ENCODE measurements at regions not wholly inside any gene's neighbourhood (a gene's known extent, or its start where the extent isn't known, plus 50 kb on each side); places are given as distances from the start of the nearest gene placed in this dataset.

DNA sequence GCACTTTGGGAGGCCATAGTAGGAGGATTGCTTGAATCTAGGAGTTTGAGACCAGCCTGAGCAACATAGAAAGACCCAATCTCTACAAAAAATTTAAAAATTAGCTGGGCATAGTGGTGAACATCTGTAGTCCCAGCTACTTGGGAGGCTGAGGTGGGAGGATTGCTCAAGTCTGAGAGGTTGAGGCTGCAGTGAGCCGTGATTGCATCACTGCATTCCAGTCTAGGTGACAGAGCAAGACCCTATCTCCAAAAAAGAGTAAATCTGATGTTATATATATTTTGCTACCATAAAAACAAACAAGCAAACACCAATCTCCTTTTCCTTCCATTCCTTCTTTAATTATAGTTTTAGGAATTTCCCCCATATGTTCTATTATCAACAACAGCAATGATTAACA is 74.2 kb upstream of the RNU6-1 start:
- no peak for TF ChIP-seq CTCF (conservative IDR thresholded peaks at IDR 0.05; ENCODE audit: control insufficient read depth, insufficient read depth, low read depth, low read length)

GRCh38 chr15:67914537-67915460 is 75.0 kb upstream of the RNU6-1 start:
- no peak for DNase-seq (ENCODE audit: low read depth)
- no peak for TF ChIP-seq CTCF (conservative IDR thresholded peaks at IDR 0.05; ENCODE audit: control insufficient read depth, insufficient read depth, low read depth, low read length)
- H3K4me3 ChIP-seq (ENCODE audit: control insufficient read depth, low read depth, low read length), result no peak overlapping the region

More for the DNA sequence above, 74.2 kb upstream of the RNU6-1 start:
- no peak overlapping the region for H3K4me3 ChIP-seq (ENCODE audit: control insufficient read depth, low read depth, low read length)
- DNase-seq (ENCODE audit: low read depth), result no peak

DNA sequence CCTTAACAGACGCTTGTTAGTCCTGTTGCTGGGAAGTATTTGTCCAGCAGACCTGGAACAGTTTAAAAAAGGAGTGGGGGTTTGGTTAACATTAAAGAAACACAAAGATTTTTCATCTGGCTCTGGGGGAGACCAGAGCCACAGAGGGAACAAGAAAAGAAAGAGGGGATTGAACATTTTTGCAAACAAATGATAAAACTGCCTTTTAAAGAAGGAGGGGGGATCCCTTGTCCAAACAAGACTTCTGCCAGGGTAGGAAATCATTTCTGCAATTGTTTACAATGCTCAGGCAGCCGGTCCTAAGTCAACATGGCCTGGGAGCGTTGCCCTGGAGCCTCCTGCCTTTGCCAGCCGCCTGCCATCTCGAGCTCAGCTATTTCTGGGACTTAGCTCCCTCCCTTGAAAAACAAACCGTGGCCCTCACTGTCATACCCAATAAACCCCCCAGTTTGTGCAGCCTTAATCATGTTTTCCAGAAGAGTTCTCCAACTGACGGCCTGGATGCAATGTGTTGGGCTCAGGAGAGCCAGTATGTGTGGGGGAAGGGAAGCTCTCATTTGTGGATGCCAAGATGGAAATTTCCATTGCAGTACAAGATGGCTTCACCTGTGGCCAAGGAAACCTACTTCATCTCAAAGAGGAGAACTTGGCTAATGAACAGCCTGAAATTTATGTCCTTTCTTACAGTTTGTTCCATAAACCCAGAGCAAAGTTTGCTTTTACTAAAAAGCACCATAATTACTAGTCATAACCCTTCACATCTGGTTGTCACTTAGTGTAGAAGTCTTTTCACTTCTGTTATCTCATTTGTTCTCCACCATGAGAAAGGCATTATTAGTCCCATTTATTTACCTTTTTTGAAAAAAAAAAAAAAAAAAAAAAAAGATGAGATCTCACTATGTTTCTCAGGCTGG is 75.9 kb upstream of the RNU6-1 start:
- no peak for TF ChIP-seq CTCF (conservative IDR thresholded peaks at IDR 0.05; ENCODE audit: control insufficient read depth, insufficient read depth, low read depth, low read length)
- no peak overlapping the region for H3K4me3 ChIP-seq (ENCODE audit: control insufficient read depth, low read depth, low read length)
- DNase-seq (ENCODE audit: low read depth), result no peak

DNA sequence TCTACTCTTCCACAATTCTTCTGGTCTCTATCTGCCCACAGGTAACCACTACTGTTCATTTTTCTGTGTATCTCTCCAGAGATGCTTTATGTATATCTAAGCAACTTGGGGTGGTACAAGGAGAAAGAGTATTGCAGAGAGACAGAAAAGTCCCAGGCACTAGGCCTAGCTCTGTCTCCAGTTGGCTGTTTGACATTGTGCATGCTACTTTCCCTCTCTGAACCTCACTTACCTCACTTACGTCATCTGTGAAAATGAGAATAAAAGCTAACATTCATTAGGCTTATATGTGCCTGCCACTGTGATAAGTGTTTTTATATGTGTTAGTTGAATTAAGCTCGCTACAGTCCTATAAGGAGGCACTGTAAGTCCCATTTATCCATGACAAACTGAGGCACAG is 76.7 kb upstream of the RNU6-1 start:
- no peak for DNase-seq (ENCODE audit: low read depth)
- H3K4me3 ChIP-seq (ENCODE audit: control insufficient read depth, low read depth, low read length), result no peak overlapping the region
- no peak for TF ChIP-seq CTCF (conservative IDR thresholded peaks at IDR 0.05; ENCODE audit: control insufficient read depth, insufficient read depth, low read depth, low read length)

DNA sequence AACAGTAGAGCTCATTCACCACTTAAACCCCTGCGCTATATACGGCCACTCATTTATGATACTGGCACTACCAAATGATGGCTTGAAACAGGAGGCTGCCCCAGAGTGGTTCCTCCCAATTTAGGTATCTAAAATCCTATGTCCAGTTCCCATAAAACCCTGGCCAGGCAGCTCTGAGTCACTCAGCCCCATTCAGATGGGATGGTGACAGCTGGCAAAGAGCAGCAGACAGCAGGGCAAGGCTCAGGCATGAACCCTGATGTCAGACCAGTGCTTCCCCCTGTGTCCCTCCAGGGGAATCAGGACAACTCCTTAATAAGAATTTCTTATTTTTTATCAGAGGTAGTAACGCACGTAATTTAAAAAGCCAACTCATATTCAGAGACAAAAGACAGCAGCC is 77.2 kb upstream of the RNU6-1 start:
- TF ChIP-seq CTCF (conservative IDR thresholded peaks at IDR 0.05; ENCODE audit: control insufficient read depth, insufficient read depth, low read depth, low read length), result no peak
- H3K4me3 ChIP-seq (ENCODE audit: control insufficient read depth, low read depth, low read length), result no peak overlapping the region
- DNase-seq (ENCODE audit: low read depth), result no peak

DNA sequence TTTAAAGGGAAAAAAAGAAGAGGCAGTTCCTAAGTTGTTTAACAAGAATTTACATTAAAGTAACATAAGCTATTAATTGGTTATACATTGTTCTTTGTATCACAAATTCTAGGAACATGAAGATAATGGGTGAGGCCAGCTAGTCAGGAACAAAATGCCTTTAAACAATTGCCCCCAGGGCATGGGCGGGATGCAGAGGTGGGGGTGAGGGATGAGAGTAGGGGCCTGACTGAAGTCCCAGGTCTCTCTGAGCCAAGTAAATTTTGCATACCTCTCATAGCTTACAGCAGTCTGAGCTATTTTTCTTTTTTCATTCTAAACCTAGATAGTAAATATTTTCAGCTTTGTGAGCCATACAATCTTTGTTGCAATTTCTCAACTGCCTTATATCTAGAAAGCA is 77.8 kb upstream of the RNU6-1 start:
- no peak overlapping the region for H3K4me3 ChIP-seq (ENCODE audit: control insufficient read depth, low read depth, low read length)
- no peak for DNase-seq (ENCODE audit: low read depth)
- no peak for TF ChIP-seq CTCF (conservative IDR thresholded peaks at IDR 0.05; ENCODE audit: control insufficient read depth, insufficient read depth, low read depth, low read length)
